Fibroblast of lung (primary cell): ENCODE measurements at regions not wholly inside any gene's neighbourhood (a gene's known extent, or its start where the extent isn't known, plus 50 kb on each side); places are given as distances from the start of the nearest gene placed in this dataset.

ENCODE experiments used
- DNase-seq, 2 donors: peaks; one replicate each; pipeline versions ENCODE4 v3.0.0 to v3.0.0-alpha.2; 2010; ENCODE audit warnings: low read depth in 2 of 2
- H2AFZ ChIP-seq: 2 replicates; pipeline ENCODE4 v1.5.1; 2012; ENCODE audit warnings: low read length, control low read depth, inconsistent platforms
- H3K27ac ChIP-seq: 2 replicates; pipeline ENCODE4 v1.5.1; 2011; ENCODE audit warnings: low read length, control low read depth; ENCODE audit not compliant: insufficient read depth
- H3K27me3 ChIP-seq: 2 replicates; pipeline ENCODE4 v1.5.1; 2011; ENCODE audit warnings: mild to moderate bottlenecking, low read length; ENCODE audit not compliant: control insufficient read depth, insufficient read depth
- H3K36me3 ChIP-seq: 2 replicates; pipeline ENCODE4 v1.5.1; 2011; ENCODE audit warnings: low read length; ENCODE audit not compliant: control insufficient read depth, insufficient read depth
- H3K4me1 ChIP-seq: 2 replicates; pipeline ENCODE4 v1.5.1; 2011; ENCODE audit warnings: low read length; ENCODE audit not compliant: control insufficient read depth, insufficient read depth; ENCODE audit errors: extremely low read depth
- H3K4me2 ChIP-seq: 2 replicates; pipeline ENCODE4 v1.5.1; 2011; ENCODE audit warnings: low read length, control low read depth; ENCODE audit not compliant: insufficient read depth; ENCODE audit errors: extremely low read depth
- H3K4me3 ChIP-seq, 4 experiments: fragments of 200-600 bp in 1 of 4; sonication (generic) in 1 of 4; replicated peaks in 1 of 4; 2 replicates each; pipeline ENCODE4 v1.5.1; 2011 to 2016; ENCODE audit warnings: low read length in 4 of 4, low read depth in 3 of 4, mild to moderate bottlenecking in 3 of 4, control low read depth in 2 of 4, inconsistent platforms in 1 of 4, mixed read lengths in 1 of 4; ENCODE audit not compliant: insufficient read depth in 1 of 4; ENCODE audit errors: control extremely low read depth in 1 of 4
- H3K79me2 ChIP-seq: 2 replicates; pipeline ENCODE4 v1.5.1; 2012; ENCODE audit warnings: mild to moderate bottlenecking, low read length, inconsistent platforms; ENCODE audit not compliant: control insufficient read depth, insufficient read depth
- H3K9ac ChIP-seq: 2 replicates; pipeline ENCODE4 v1.5.1; 2011; ENCODE audit warnings: mild to moderate bottlenecking, low read length, control low read depth; ENCODE audit not compliant: insufficient read depth
- H3K9me3 ChIP-seq: 2 replicates; pipeline ENCODE4 v1.5.1; 2012; ENCODE audit warnings: low read depth, low read length; ENCODE audit not compliant: control insufficient read depth, insufficient read depth
- H4K20me1 ChIP-seq: 2 replicates; pipeline ENCODE4 v1.5.1; 2011; ENCODE audit warnings: low read length; ENCODE audit not compliant: control insufficient read depth, insufficient read depth; ENCODE audit errors: extremely low read depth
- CTCF ChIP-seq, 2 donors: IDR thresholded peaks in 1 of 2; conservative IDR thresholded peaks in 1 of 2; 1 replicate in 1 of 2; 2 replicates in 1 of 2; pipeline ENCODE4 v1.5.1; 2011 to 2012; ENCODE audit warnings: low read length in 2 of 2, control low read depth in 1 of 2, inconsistent platforms in 1 of 2, low read depth in 1 of 2, mild to moderate bottlenecking in 1 of 2
- EZH2 ChIP-seq: IDR thresholded peaks from 2 replicates; pipeline ENCODE4 v1.5.1; 2012; ENCODE audit warnings: low read length, control low read depth, mild to moderate bottlenecking; ENCODE audit errors: missing control alignments

- H3K4me3 ChIP-seq, result no peak overlapping the region
- no peaks in the 10 kb centered on the region for H3K27me3 ChIP-seq
- H3K36me3 ChIP-seq, result no peaks in the 10 kb centered on the region
- no peaks in the 10 kb centered on the region for H3K4me1 ChIP-seq
- H4K20me1 ChIP-seq, result no peaks in the 10 kb centered on the region
- no peaks in the 10 kb centered on the region for H3K9me3 ChIP-seq
- H3K79me2 ChIP-seq, result no peaks in the 10 kb centered on the region
- no peak overlapping the region for H3K9ac ChIP-seq
- H3K27ac ChIP-seq, result no peak overlapping the region
- no peak for DNase-seq
- H3K4me2 ChIP-seq, result no peak overlapping the region
- H2AFZ ChIP-seq, result no peak overlapping the region
- TF ChIP-seq EZH2 (no peak), CTCF (conservative IDR thresholded peaks at IDR 0.05 in 1 of 2, IDR thresholded peaks at IDR 0.05 in 1 of 2; ENCODE audit: low read depth in 1 of 2, low read length in 2 of 2) (no peak)
Measured at GRCh38 chr17:73902416-73903181, 258.4 kb upstream of the SDK2 start.

GRCh38 chr17:73906896-73907870 is 262.9 kb upstream of the SDK2 start:
- no peaks in the 10 kb centered on the region for H3K4me1 ChIP-seq

More at GRCh38 chr17:73906896-73907870, 262.9 kb upstream of the SDK2 start:
- H3K4me3 ChIP-seq, result no peak overlapping the region
- H4K20me1 ChIP-seq, result no peaks in the 10 kb centered on the region
- H3K4me2 ChIP-seq, result no peak overlapping the region
- no peaks in the 10 kb centered on the region for H3K36me3 ChIP-seq
- H3K9ac ChIP-seq, result no peak overlapping the region
- no peak overlapping the region for H3K27ac ChIP-seq
- DNase-seq, result no peak
- H2AFZ ChIP-seq, result no peak overlapping the region
- no peaks in the 10 kb centered on the region for H3K27me3 ChIP-seq
- H3K9me3 ChIP-seq, result no peaks in the 10 kb centered on the region
- TF ChIP-seq EZH2 (no peak), CTCF (conservative IDR thresholded peaks at IDR 0.05 in 1 of 2, IDR thresholded peaks at IDR 0.05 in 1 of 2; ENCODE audit: low read depth in 1 of 2, low read length in 2 of 2) (no peak)
- H3K79me2 ChIP-seq, result no peaks in the 10 kb centered on the region
